ENCODE measurements at regions not wholly inside any gene's neighbourhood (a gene's known extent, or its start where the extent isn't known, plus 50 kb on each side); places are given as distances from the start of the nearest gene placed in this dataset.

DNA sequence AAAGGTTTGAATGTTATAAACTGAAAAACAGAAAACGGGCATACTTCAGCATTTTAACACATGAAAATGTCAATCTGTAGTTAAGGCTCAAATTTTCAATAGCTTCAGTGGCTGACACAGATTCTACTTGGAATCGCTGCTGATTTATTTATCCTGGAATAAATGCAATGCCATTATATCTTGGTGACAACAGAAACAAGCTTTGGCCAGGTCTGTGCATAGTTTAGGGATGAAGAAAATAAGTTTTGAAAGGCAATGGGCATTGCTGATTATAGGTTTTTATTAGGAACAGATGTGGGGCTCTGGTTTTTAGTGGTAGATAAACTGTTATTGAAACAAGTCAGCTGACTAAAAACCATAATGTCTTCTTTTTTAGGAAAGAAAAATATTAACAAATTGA is 96.8 kb upstream of the SOX4 start:
- TF ChIP-seq CTCF (IDR thresholded peaks at IDR 0.05) (no peak), POLR2A (IDR thresholded peaks at IDR 0.05) (no peak)

Measured in adrenal gland (tissue), 5 donors.